ENCODE measurements at regions not wholly inside any gene's neighbourhood (a gene's known extent, or its start where the extent isn't known, plus 50 kb on each side); places are given as distances from the start of the nearest gene placed in this dataset.

- TF ChIP-seq CTCF (IDR thresholded peaks at IDR 0.05; ENCODE audit: low read depth, low read length), result no peak
- no peak for DNase-seq
- no peak overlapping the region for H3K27ac ChIP-seq
- H3K4me3 ChIP-seq (ENCODE audit: low read depth, low read length), result no peak overlapping the region
- H3K27me3 ChIP-seq (ENCODE audit: insufficient read depth, low read depth, severe bottlenecking), result peaks cover 34% of the 10 kb centered on the region
- H3K36me3 ChIP-seq, result no peaks in the 10 kb centered on the region
- H3K9me3 ChIP-seq (ENCODE audit: severe bottlenecking), result no peaks in the 10 kb centered on the region
Observed at GRCh38 chrX:140071037-140071436, 105.7 kb upstream of the CXorf66 start.

- no peaks in the 10 kb centered on the region for H3K36me3 ChIP-seq
- H3K27me3 ChIP-seq (ENCODE audit: insufficient read depth, low read depth, severe bottlenecking), result peaks cover 30% of the 10 kb centered on the region
- TF ChIP-seq CTCF (IDR thresholded peaks at IDR 0.05; ENCODE audit: low read depth, low read length), result no peak
- no peak overlapping the region for H3K4me3 ChIP-seq (ENCODE audit: low read depth, low read length)
- no peak overlapping the region for H3K27ac ChIP-seq
- no peaks in the 10 kb centered on the region for H3K9me3 ChIP-seq (ENCODE audit: severe bottlenecking)
- DNase-seq, result no peak
Observed at GRCh38 chrX:140065961-140066662, 100.8 kb upstream of the CXorf66 start.

- no peak for DNase-seq
- no peaks in the 10 kb centered on the region for H3K36me3 ChIP-seq
- peaks cover 29% of the 10 kb centered on the region for H3K27me3 ChIP-seq (ENCODE audit: insufficient read depth, low read depth, severe bottlenecking)
- no peak for TF ChIP-seq CTCF (IDR thresholded peaks at IDR 0.05; ENCODE audit: low read depth, low read length)
- H3K4me3 ChIP-seq (ENCODE audit: low read depth, low read length), result no peak overlapping the region
- no peak overlapping the region for H3K27ac ChIP-seq
- no peaks in the 10 kb centered on the region for H3K9me3 ChIP-seq (ENCODE audit: severe bottlenecking)
Observed at GRCh38 chrX:140064993-140065392, 99.7 kb upstream of the CXorf66 start.

GRCh38 chrX:140057001-140057411 lies 91.7 kb upstream of the CXorf66 start:
- Histone ChIP-seq H3K9me3 (ENCODE audit: severe bottlenecking) (no peaks in the 10 kb centered on the region), H3K36me3 (no peaks in the 10 kb centered on the region), H3K4me3 (ENCODE audit: low read depth, low read length) (no peak overlapping the region), H3K27me3 (ENCODE audit: insufficient read depth, low read depth, severe bottlenecking) (peaks cover 23% of the 10 kb centered on the region), H3K27ac (no peak overlapping the region)
- DNase-seq, result peak; percentile 67
- TF ChIP-seq CTCF (IDR thresholded peaks at IDR 0.05; ENCODE audit: low read depth, low read length), result peak; percentile 88

GRCh38 chrX:140053846-140054245 lies 88.5 kb upstream of the CXorf66 start:
- no peak for TF ChIP-seq CTCF (IDR thresholded peaks at IDR 0.05; ENCODE audit: low read depth, low read length)
- Histone ChIP-seq H3K27ac (no peak overlapping the region), H3K36me3 (no peaks in the 10 kb centered on the region), H3K27me3 (ENCODE audit: insufficient read depth, low read depth, severe bottlenecking) (peaks cover 26% of the 10 kb centered on the region), H3K9me3 (ENCODE audit: severe bottlenecking) (no peaks in the 10 kb centered on the region), H3K4me3 (ENCODE audit: low read depth, low read length) (no peak overlapping the region)
- DNase-seq, result no peak

GRCh38 chrX:140050906-140051305 lies 85.6 kb upstream of the CXorf66 start:
- H3K4me3 ChIP-seq (ENCODE audit: low read depth, low read length), result no peak overlapping the region
- no peak for DNase-seq
- TF ChIP-seq CTCF (IDR thresholded peaks at IDR 0.05; ENCODE audit: low read depth, low read length), result 0 out of 2 replicates have a peak, but pooled peaks have one; percentile 7
- H3K9me3 ChIP-seq (ENCODE audit: severe bottlenecking), result no peaks in the 10 kb centered on the region
- no peak overlapping the region for H3K27ac ChIP-seq
- H3K36me3 ChIP-seq, result no peaks in the 10 kb centered on the region
- H3K27me3 ChIP-seq (ENCODE audit: insufficient read depth, low read depth, severe bottlenecking), result peaks cover 15% of the 10 kb centered on the region

Data from WERI-Rb-1 (cell line).